H9 (cell line): ENCODE measurements at regions not wholly inside any gene's neighbourhood (a gene's known extent, or its start where the extent isn't known, plus 50 kb on each side); places are given as distances from the start of the nearest gene placed in this dataset.

ENCODE experiments used
- DNase-seq: peaks from one replicate; pipeline ENCODE4 v3.0.0-alpha.2; 2017
- H2AFZ ChIP-seq: one replicate; pipeline ENCODE4 v1.6.1; 2013; ENCODE audit warnings: mild to moderate bottlenecking, low read length, control low read depth, moderate library complexity
- H2AK5ac ChIP-seq: 2 replicates; pipeline ENCODE4 v1.6.1; 2013; ENCODE audit warnings: low read length, control low read depth, mixed read lengths; ENCODE audit not compliant: insufficient read length
- H2BK120ac ChIP-seq: one replicate; pipeline ENCODE4 v1.6.1; 2013; ENCODE audit warnings: low read depth, mild to moderate bottlenecking, low read length, control low read depth, inconsistent platforms; ENCODE audit not compliant: poor library complexity, severe bottlenecking
- H2BK12ac ChIP-seq: 2 replicates; pipeline ENCODE4 v1.6.1; 2013; ENCODE audit warnings: low read length, control low read depth, mixed read lengths, low read depth; ENCODE audit not compliant: insufficient read length
- H2BK15ac ChIP-seq: 2 replicates; pipeline ENCODE4 v1.6.1; 2013; ENCODE audit warnings: low read depth, low read length, control low read depth
- H2BK20ac ChIP-seq: one replicate; pipeline ENCODE4 v1.6.1; 2013; ENCODE audit warnings: low read depth, mild to moderate bottlenecking, low read length, control low read depth, inconsistent platforms; ENCODE audit not compliant: poor library complexity, severe bottlenecking
- H2BK5ac ChIP-seq: 2 replicates; pipeline ENCODE4 v1.6.1; 2013; ENCODE audit warnings: low read length, control low read depth, mixed read lengths; ENCODE audit not compliant: insufficient read length
- H3K14ac ChIP-seq: 2 replicates; pipeline ENCODE4 v1.6.1; 2013; ENCODE audit warnings: low read length, control low read depth; ENCODE audit not compliant: insufficient read depth
- H3K18ac ChIP-seq: 2 replicates; pipeline ENCODE4 v1.6.1; 2013; ENCODE audit warnings: low read depth, mild to moderate bottlenecking, mixed read lengths, low read length, control low read depth; ENCODE audit not compliant: insufficient read length
- H3K23ac ChIP-seq: 2 replicates; pipeline ENCODE4 v1.6.1; 2013; ENCODE audit warnings: low read length, control low read depth, mixed read lengths, low read depth; ENCODE audit not compliant: insufficient read length
- H3K23me2 ChIP-seq: 2 replicates; pipeline ENCODE4 v1.6.1; 2013; ENCODE audit warnings: low read depth, mild to moderate bottlenecking, mixed read lengths, low read length, control low read depth; ENCODE audit not compliant: insufficient read length, poor library complexity, severe bottlenecking
- H3K27ac ChIP-seq: 2 replicates; pipeline ENCODE4 v1.5.1; 2013; ENCODE audit warnings: low read length, control low read depth, mixed read lengths, low read depth; ENCODE audit not compliant: insufficient read length
- H3K27me3 ChIP-seq: 2 replicates; pipeline ENCODE4 v1.6.1; 2013; ENCODE audit warnings: low read length, control low read depth, inconsistent platforms; ENCODE audit not compliant: insufficient read depth
- H3K4ac ChIP-seq: 2 replicates; pipeline ENCODE4 v1.6.1; 2013; ENCODE audit warnings: low read depth, mild to moderate bottlenecking, control low read depth, inconsistent platforms, low read length, moderate library complexity
- H3K4me1 ChIP-seq: 2 replicates; pipeline ENCODE4 v1.6.1; 2013; ENCODE audit warnings: low read length, control low read depth, inconsistent platforms; ENCODE audit not compliant: insufficient read depth
- H3K4me2 ChIP-seq: 2 replicates; pipeline ENCODE4 v1.6.1; 2013; ENCODE audit warnings: low read length, control low read depth, mixed read lengths; ENCODE audit not compliant: insufficient read length, insufficient read depth
- H3K56ac ChIP-seq: 2 replicates; pipeline ENCODE4 v1.6.1; 2013; ENCODE audit warnings: low read depth, mild to moderate bottlenecking, mixed read lengths, low read length, control low read depth; ENCODE audit not compliant: insufficient read length
- H3K79me1 ChIP-seq: 2 replicates; pipeline ENCODE4 v1.6.1; 2013; ENCODE audit warnings: low read depth, mild to moderate bottlenecking, moderate library complexity, low read length, control low read depth, inconsistent platforms; ENCODE audit not compliant: insufficient read depth, poor library complexity, severe bottlenecking
- H3K79me2 ChIP-seq: 2 replicates; pipeline ENCODE4 v1.6.1; 2013; ENCODE audit warnings: low read length, control low read depth, inconsistent platforms; ENCODE audit not compliant: insufficient read depth
- H3K9ac ChIP-seq: 2 replicates; pipeline ENCODE4 v1.6.1; 2013; ENCODE audit warnings: low read length, control low read depth, mixed read lengths; ENCODE audit not compliant: insufficient read length; ENCODE audit errors: extremely low read depth
- H3K9me3 ChIP-seq: one replicate; pipeline ENCODE4 v1.6.1; 2013; ENCODE audit warnings: low read depth, low read length, inconsistent platforms; ENCODE audit not compliant: control insufficient read depth
- H3T11ph ChIP-seq: one replicate; pipeline ENCODE4 v1.6.1; 2013; ENCODE audit warnings: mild to moderate bottlenecking, low read length, control low read depth, inconsistent platforms
- H4K20me1 ChIP-seq: one replicate; pipeline ENCODE4 v1.6.1; 2013; ENCODE audit not compliant: control insufficient read depth, insufficient read length, insufficient read depth
- H4K5ac ChIP-seq: 2 replicates; pipeline ENCODE4 v1.6.1; 2013; ENCODE audit warnings: low read depth, mild to moderate bottlenecking, mixed read lengths, low read length, control low read depth; ENCODE audit not compliant: insufficient read length
- H4K8ac ChIP-seq: replicated peaks from 2 replicates; pipeline ENCODE4 v1.6.1; 2013; ENCODE audit warnings: low read length, control low read depth, mixed read lengths, low read depth; ENCODE audit not compliant: insufficient read length
- H4K91ac ChIP-seq: 2 replicates; pipeline ENCODE4 v1.6.1; 2013; ENCODE audit warnings: low read depth, mild to moderate bottlenecking, moderate library complexity, mixed read lengths, low read length, control low read depth; ENCODE audit not compliant: insufficient read length
- H3K27ac Mint-ChIP-seq, 3 experiments: 2 replicates in 2 of 3; 3 replicates in 1 of 3; pipeline ENCODE4 v1.8.0; 2020 to 2021; ENCODE audit warnings: mixed read lengths in 3 of 3, mild to moderate bottlenecking in 1 of 3, moderate library complexity in 1 of 3
- H3K27me3 Mint-ChIP-seq: 2 replicates; pipeline ENCODE4 v1.8.0; 2021; ENCODE audit warnings: low read depth, mild to moderate bottlenecking, moderate library complexity, mixed read lengths
- H3K36me3 Mint-ChIP-seq, 3 experiments: 2 replicates in 2 of 3; 3 replicates in 1 of 3; pipeline ENCODE4 v1.8.0; 2020 to 2021; ENCODE audit warnings: low read depth in 3 of 3, mixed read lengths in 3 of 3; ENCODE audit not compliant: insufficient read depth in 1 of 3
- H3K4me1 Mint-ChIP-seq, 2 experiments: 2 replicates each; pipeline ENCODE4 v1.8.0; 2020; ENCODE audit warnings: mixed read lengths in 2 of 2
- H3K4me3 Mint-ChIP-seq, 2 experiments: 2 replicates in 1 of 2; 3 replicates in 1 of 2; pipeline ENCODE4 v1.8.0; 2020 to 2021; ENCODE audit warnings: mild to moderate bottlenecking in 2 of 2, mixed read lengths in 2 of 2, moderate library complexity in 1 of 2
- H3K9me3 Mint-ChIP-seq, 2 experiments: 2 replicates in 1 of 2; 3 replicates in 1 of 2; pipeline ENCODE4 v1.8.0; 2020; ENCODE audit warnings: mild to moderate bottlenecking in 2 of 2, mixed read lengths in 2 of 2, moderate library complexity in 1 of 2
- CTCF ChIP-seq: fragments of 200-600 bp; sonication (generic); conservative IDR thresholded peaks from 3 replicates; pipeline ENCODE4 v1.8.0; 2021; ENCODE audit warnings: antibody characterized with exemption, mild to moderate bottlenecking
- WGBS: extraction: QIAGEN DNeasy Blood & Tissue Kit; methylation state at CpG from one replicate; pipeline ENCODE4 v1.1.7; 2013; ENCODE audit warnings: missing lambda C conversion rate, low lambda C conversion rate, mixed read lengths; ENCODE audit not compliant: insufficient read length; ENCODE audit errors: extremely low coverage; 5-methylcytosine and 5-hydroxymethylcytosine counted together

- Mint-ChIP-seq H3K4me1 (peaks cover 17 to 19% of the 10 kb centered on the region in 2 experiments), H3K27ac (no peak overlapping the region; a peak in 1 of 7 replicates), H3K4me3 (no peak overlapping the region), H3K36me3 (no peaks in the 10 kb centered on the region), H3K27me3 (peaks cover 3% of the 10 kb centered on the region; the same call in 1 of the 2 replicates), H3K9me3 (no peaks in the 10 kb centered on the region)
- no peaks in the 10 kb centered on the region; the same call in 1 of the 2 replicates for H3K4me1 ChIP-seq
- no peak overlapping the region for H3T11ph ChIP-seq
- no peak overlapping the region for H3K4ac ChIP-seq
- H3K79me2 ChIP-seq = no peaks in the 10 kb centered on the region
- H3K9me3 ChIP-seq = no peaks in the 10 kb centered on the region
- no peaks in the 10 kb centered on the region for H3K27me3 ChIP-seq
- H2AK5ac ChIP-seq = no peak overlapping the region
- H3K56ac ChIP-seq = no peak overlapping the region
- no peak overlapping the region for H3K18ac ChIP-seq
- H3K79me1 ChIP-seq = no peaks in the 10 kb centered on the region
- no peak overlapping the region for H3K23ac ChIP-seq
- TF ChIP-seq CTCF = no peak
- H2BK120ac ChIP-seq = no peak overlapping the region
- no peak for DNase-seq
- no peaks in the 10 kb centered on the region for H4K20me1 ChIP-seq
- WGBS = no CpG with 5 or more reads among the region's 3 CpGs
- no peaks in the 10 kb centered on the region for H3K23me2 ChIP-seq
- no peak overlapping the region for H2BK12ac ChIP-seq
- H2BK20ac ChIP-seq = no peak overlapping the region
- no peak overlapping the region for H2AFZ ChIP-seq
- no peak overlapping the region for H3K27ac ChIP-seq
- no peak overlapping the region for H4K8ac ChIP-seq
- H4K91ac ChIP-seq = no peak overlapping the region
- H3K9ac ChIP-seq = no peak overlapping the region
- H2BK15ac ChIP-seq = no peak overlapping the region
- H2BK5ac ChIP-seq = no peak overlapping the region
- H3K14ac ChIP-seq = no peak overlapping the region
- H4K5ac ChIP-seq = no peak overlapping the region
- no peak overlapping the region for H3K4me2 ChIP-seq
These were observed 51.6 kb upstream of the CD28 start for GRCh38 chr2:203654826-203655225.
